ENCODE measurements at regions not wholly inside any gene's neighbourhood (a gene's known extent, or its start where the extent isn't known, plus 50 kb on each side); places are given as distances from the start of the nearest gene placed in this dataset.
"Not testable (repeated sequence)": the region's sequence is repeated elsewhere in the genome, so short reads cannot be mapped to it uniquely, and the experiment has no call there.

- no peak for DNase-seq
Measured at GRCh38 chr15:62849316-62850106, 193.0 kb upstream of the TPM1 start.

GRCh38 chr15:62850318-62850717 is 192.2 kb upstream of the TPM1 start:
- no peak for DNase-seq

- DNase-seq = no peak
Measured at GRCh38 chr15:62850791-62851291, 191.7 kb upstream of the TPM1 start.

- DNase-seq = peak in 2 of 51 donors; percentile 29 to 39
Measured at GRCh38 chr15:62853114-62853840, 189.3 kb upstream of the TPM1 start.

- DNase-seq = no peak
Measured at GRCh38 chr15:62853841-62854225, 188.7 kb upstream of the TPM1 start.

- DNase-seq = no peak
Measured at GRCh38 chr15:62854420-62855084, 188.0 kb upstream of the TPM1 start.

GRCh38 chr15:62855085-62855476 is 187.5 kb upstream of the TPM1 start:
- DNase-seq = no peak

GRCh38 chr15:62856466-62857246 is 185.9 kb upstream of the TPM1 start:
- DNase-seq = no peak

- no peak for DNase-seq
Measured at GRCh38 chr15:62857411-62857853, 185.1 kb upstream of the TPM1 start.

- DNase-seq = no peak
Measured at GRCh38 chr15:62858343-62858742, 184.2 kb upstream of the TPM1 start.

GRCh38 chr15:62862717-62863116 is 179.8 kb upstream of the TPM1 start:
- no peak for DNase-seq

GRCh38 chr15:62866366-62866765 is 176.2 kb upstream of the TPM1 start:
- DNase-seq = no peak

- no peak for DNase-seq
Measured at GRCh38 chr15:62867844-62868243, 174.7 kb upstream of the TPM1 start.

GRCh38 chr15:62868507-62868906 is 174.0 kb upstream of the TPM1 start:
- DNase-seq = no peak

GRCh38 chr15:62869116-62869515 is 173.4 kb upstream of the TPM1 start:
- DNase-seq = no peak

- DNase-seq = no peak
Measured at GRCh38 chr15:62870216-62870615, 172.3 kb upstream of the TPM1 start.

- DNase-seq = not testable (repeated sequence)
Measured at GRCh38 chr15:62870701-62871100, 171.8 kb upstream of the TPM1 start.

- no peak for DNase-seq
Measured at GRCh38 chr15:62873203-62873602, 169.3 kb upstream of the TPM1 start.

- no peak for DNase-seq
Measured at GRCh38 chr15:62874064-62874463, 168.5 kb upstream of the TPM1 start.

- no peak for DNase-seq
Measured at GRCh38 chr15:62874959-62875625, 167.5 kb upstream of the TPM1 start.

GRCh38 chr15:62875626-62876021 is 166.9 kb upstream of the TPM1 start:
- DNase-seq = no peak

Measured in hypothalamus (tissue), 51 donors.